ENCODE measurements at regions not wholly inside any gene's neighbourhood (a gene's known extent, or its start where the extent isn't known, plus 50 kb on each side); places are given as distances from the start of the nearest gene placed in this dataset.

GRCh38 chr1:187283984-187284383 is 455.2 kb downstream of the PLA2G4A start:
- no peaks in the 10 kb centered on the region for H3K9me2 ChIP-seq (ENCODE audit: insufficient read depth, low read length)
- H3K27me3 ChIP-seq (ENCODE audit: insufficient read depth, low read depth, low read length) = no peaks in the 10 kb centered on the region
- no peaks in the 10 kb centered on the region for H3F3A ChIP-seq (ENCODE audit: insufficient read depth, low read length, poor library complexity, severe bottlenecking)
- H2AFZ ChIP-seq (ENCODE audit: low read depth, low read length) = no peak overlapping the region
- H3K4me2 ChIP-seq (ENCODE audit: low read length) = no peak overlapping the region
- no peak overlapping the region for H3K4me3 ChIP-seq (ENCODE audit: low read length)
- H3K27ac ChIP-seq (ENCODE audit: low read length) = no peak overlapping the region
- H3K36me3 ChIP-seq (ENCODE audit: insufficient read depth, low read length) = no peaks in the 10 kb centered on the region
- H3K9ac ChIP-seq (ENCODE audit: low read length) = no peak overlapping the region
- no peaks in the 10 kb centered on the region for H3K79me2 ChIP-seq (replicated peaks; ENCODE audit: insufficient read depth, low read length)
- TF ChIP-seq SMC3 (conservative IDR thresholded peaks at IDR 0.05; ENCODE audit: poor library complexity) = no peak
- no peak for TF ChIP-seq EZH2 (IDR thresholded peaks at IDR 0.05; ENCODE audit: borderline replicate concordance, insufficient read depth, low read length, poor library complexity, severe bottlenecking)
- no peak for TF ChIP-seq POLR2AphosphoS5 (IDR thresholded peaks at IDR 0.05)
- TF ChIP-seq RAD21 (conservative IDR thresholded peaks at IDR 0.05) = no peak
- TF ChIP-seq TAF1 (IDR thresholded peaks at IDR 0.05; ENCODE audit: low read depth) = no peak
- no peak for TF ChIP-seq REST (IDR thresholded peaks at IDR 0.05; ENCODE audit: borderline replicate concordance)
- TF ChIP-seq EP300 (conservative IDR thresholded peaks at IDR 0.05; ENCODE audit: poor library complexity, severe bottlenecking) = no peak
- no peak for TF ChIP-seq CTCF (IDR thresholded peaks at IDR 0.05; ENCODE audit: poor library complexity, severe bottlenecking)
- TF ChIP-seq MXI1 (conservative IDR thresholded peaks at IDR 0.05; ENCODE audit: poor library complexity, severe bottlenecking) = no peak
- H4K20me1 ChIP-seq (ENCODE audit: insufficient read depth) = no peaks in the 10 kb centered on the region
- no peaks in the 10 kb centered on the region for H3K9me3 ChIP-seq (ENCODE audit: low read length)

GRCh38 chr1:187294421-187295201 is 465.9 kb downstream of the PLA2G4A start:
- H3K9ac ChIP-seq (ENCODE audit: low read length) = no peak overlapping the region
- H3F3A ChIP-seq (ENCODE audit: insufficient read depth, low read length, poor library complexity, severe bottlenecking) = no peaks in the 10 kb centered on the region
- no peaks in the 10 kb centered on the region for H4K20me1 ChIP-seq (ENCODE audit: insufficient read depth)
- H3K36me3 ChIP-seq (ENCODE audit: insufficient read depth, low read length) = no peaks in the 10 kb centered on the region
- H3K4me2 ChIP-seq (ENCODE audit: low read length) = no peak overlapping the region
- H3K4me3 ChIP-seq (ENCODE audit: low read length) = no peak overlapping the region
- TF ChIP-seq REST (IDR thresholded peaks at IDR 0.05; ENCODE audit: borderline replicate concordance) = no peak
- TF ChIP-seq POLR2AphosphoS5 (IDR thresholded peaks at IDR 0.05) = no peak
- TF ChIP-seq SMC3 (conservative IDR thresholded peaks at IDR 0.05; ENCODE audit: poor library complexity) = no peak
- no peaks in the 10 kb centered on the region for H3K79me2 ChIP-seq (replicated peaks; ENCODE audit: insufficient read depth, low read length)
- no peaks in the 10 kb centered on the region for H3K27me3 ChIP-seq (ENCODE audit: insufficient read depth, low read depth, low read length)
- no peak overlapping the region for H2AFZ ChIP-seq (ENCODE audit: low read depth, low read length)
- no peaks in the 10 kb centered on the region for H3K9me3 ChIP-seq (ENCODE audit: low read length)
- H3K27ac ChIP-seq (ENCODE audit: low read length) = no peak overlapping the region
- no peaks in the 10 kb centered on the region for H3K9me2 ChIP-seq (ENCODE audit: insufficient read depth, low read length)
